C4-2B (cell line): ENCODE measurements at regions not wholly inside any gene's neighbourhood (a gene's known extent, or its start where the extent isn't known, plus 50 kb on each side); places are given as distances from the start of the nearest gene placed in this dataset.

Source experiments
- ZFX ChIP-seq: fragments of 450-650 bp; IDR thresholded peaks from 2 replicates; pipeline ENCODE4 v1.6.1; 2017
- TF ChIP-seq, protein P1 (sequence below): fragments of 450-650 bp; conservative IDR thresholded peaks from 2 replicates; pipeline ENCODE4 v1.5.1; 2017; ENCODE audit warnings: mild to moderate bottlenecking

- TF ChIP-seq, protein P1, sequence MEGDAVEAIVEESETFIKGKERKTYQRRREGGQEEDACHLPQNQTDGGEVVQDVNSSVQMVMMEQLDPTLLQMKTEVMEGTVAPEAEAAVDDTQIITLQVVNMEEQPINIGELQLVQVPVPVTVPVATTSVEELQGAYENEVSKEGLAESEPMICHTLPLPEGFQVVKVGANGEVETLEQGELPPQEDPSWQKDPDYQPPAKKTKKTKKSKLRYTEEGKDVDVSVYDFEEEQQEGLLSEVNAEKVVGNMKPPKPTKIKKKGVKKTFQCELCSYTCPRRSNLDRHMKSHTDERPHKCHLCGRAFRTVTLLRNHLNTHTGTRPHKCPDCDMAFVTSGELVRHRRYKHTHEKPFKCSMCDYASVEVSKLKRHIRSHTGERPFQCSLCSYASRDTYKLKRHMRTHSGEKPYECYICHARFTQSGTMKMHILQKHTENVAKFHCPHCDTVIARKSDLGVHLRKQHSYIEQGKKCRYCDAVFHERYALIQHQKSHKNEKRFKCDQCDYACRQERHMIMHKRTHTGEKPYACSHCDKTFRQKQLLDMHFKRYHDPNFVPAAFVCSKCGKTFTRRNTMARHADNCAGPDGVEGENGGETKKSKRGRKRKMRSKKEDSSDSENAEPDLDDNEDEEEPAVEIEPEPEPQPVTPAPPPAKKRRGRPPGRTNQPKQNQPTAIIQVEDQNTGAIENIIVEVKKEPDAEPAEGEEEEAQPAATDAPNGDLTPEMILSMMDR: no peak
- no peak for TF ChIP-seq ZFX
Observed at GRCh38 chr7:15920953-15921352, 234.5 kb upstream of the MEOX2 start.
